HepG2 (cell line): ENCODE measurements at regions not wholly inside any gene's neighbourhood (a gene's known extent, or its start where the extent isn't known, plus 50 kb on each side); places are given as distances from the start of the nearest gene placed in this dataset.

Experiments used
- ATF4 ChIP-seq, 2 experiments: fragments of 450-650 bp in 1 of 2; sonication (generic) in 1 of 2; formaldehyde crosslinking; IDR thresholded peaks; 2 replicates each; pipeline versions ENCODE4 v1.5.0 to v1.8.0; 2020 to 2022; ENCODE audit warnings: mild to moderate bottlenecking in 1 of 2, missing genetic modification reagents in 1 of 2
- CEBPG ChIP-seq: IDR thresholded peaks from 2 replicates; pipeline ENCODE4 v1.6.1; 2016
- CENPBD1 ChIP-seq: sonication (generic); formaldehyde crosslinking; IDR thresholded peaks from 2 replicates; pipeline ENCODE4 v1.8.0; 2022; ENCODE audit warnings: missing genetic modification reagents, low read depth, mild to moderate bottlenecking, borderline replicate concordance
- DRAP1 ChIP-seq: IDR thresholded peaks from 2 replicates; pipeline ENCODE4 v1.6.1; 2016; ENCODE audit warnings: missing genetic modification reagents, missing compliant biosample characterization
- EED ChIP-seq: sonication (generic); formaldehyde crosslinking; IDR thresholded peaks from 2 replicates; pipeline ENCODE4 v1.5.0; 2020; ENCODE audit warnings: mild to moderate bottlenecking, missing genetic modification reagents
- ETV5 ChIP-seq: IDR thresholded peaks from 2 replicates; pipeline ENCODE4 v1.6.1; 2018; ENCODE audit warnings: missing biosample characterization, missing genetic modification reagents, inconsistent platforms, borderline replicate concordance
- GTF2F1 ChIP-seq: fragments of 150-350 bp; IDR thresholded peaks from 2 replicates; pipeline ENCODE4 v1.6.1; 2014; ENCODE audit warnings: low read length
- IKZF5 ChIP-seq: IDR thresholded peaks from 2 replicates; pipeline ENCODE4 v1.6.1; 2018; ENCODE audit warnings: missing genetic modification reagents, mild to moderate bottlenecking, missing compliant biosample characterization
- KLF16 ChIP-seq, 2 experiments: sonication (generic) in 1 of 2; formaldehyde crosslinking in 1 of 2; IDR thresholded peaks; 2 replicates each; pipeline versions ENCODE4 v1.6.1 to v1.8.0; 2016 to 2023; ENCODE audit warnings: missing genetic modification reagents in 2 of 2, missing compliant biosample characterization in 1 of 2
- KMT2A ChIP-seq: sonication (generic); formaldehyde crosslinking; IDR thresholded peaks from 2 replicates; pipeline ENCODE4 v1.4.0; 2020; ENCODE audit warnings: missing genetic modification reagents
- LCORL ChIP-seq, 2 experiments: fragments of 450-650 bp in 1 of 2; sonication (generic) in 1 of 2; formaldehyde crosslinking in 1 of 2; IDR thresholded peaks; 2 replicates each; pipeline versions ENCODE4 v1.5.0 to v1.6.1; 2017 to 2020; ENCODE audit warnings: antibody characterized with exemption in 1 of 2, missing genetic modification reagents in 1 of 2
- MIER2 ChIP-seq: IDR thresholded peaks from 2 replicates; pipeline ENCODE4 v1.6.1; 2016; ENCODE audit warnings: missing biosample characterization, missing genetic modification reagents
- PAX8 ChIP-seq: sonication (generic); formaldehyde crosslinking; IDR thresholded peaks from 2 replicates; pipeline ENCODE4 v1.8.0; 2022; ENCODE audit warnings: mild to moderate bottlenecking, missing genetic modification reagents, borderline replicate concordance
- SSRP1 ChIP-seq: IDR thresholded peaks from 2 replicates; pipeline ENCODE4 v1.6.1; 2016; ENCODE audit warnings: control low read depth
- TP53 ChIP-seq: sonication (generic); formaldehyde crosslinking; conservative IDR thresholded peaks from 2 replicates; pipeline ENCODE4 v1.4.0; 2020; ENCODE audit warnings: missing genetic modification reagents
- XRCC5 ChIP-seq: fragments of 200-400 bp; formaldehyde crosslinking; optimal IDR thresholded peaks from 2 replicates; pipeline ENCODE3; 2017; ENCODE audit warnings: mild to moderate bottlenecking, low read length
- ZMYM3 ChIP-seq: sonication (generic); formaldehyde crosslinking; IDR thresholded peaks from 2 replicates; pipeline ENCODE4 v1.5.1; 2020; ENCODE audit warnings: mild to moderate bottlenecking, missing genetic modification reagents
- ZMYM4 ChIP-seq: sonication (generic); formaldehyde crosslinking; IDR thresholded peaks from 2 replicates; pipeline ENCODE4 v1.8.1; 2023; ENCODE audit warnings: mild to moderate bottlenecking, missing genetic modification reagents
- ZNF230 ChIP-seq: sonication (generic); formaldehyde crosslinking; IDR thresholded peaks from 2 replicates; pipeline ENCODE4 v1.4.0; 2020; ENCODE audit warnings: mild to moderate bottlenecking, missing genetic modification reagents
- ZNF280D ChIP-seq: sonication (generic); formaldehyde crosslinking; IDR thresholded peaks from 2 replicates; pipeline ENCODE4 v1.5.1; 2020; ENCODE audit warnings: mild to moderate bottlenecking, missing genetic modification reagents
- ZNF691 ChIP-seq: sonication (generic); formaldehyde crosslinking; IDR thresholded peaks from 2 replicates; pipeline ENCODE4 v1.4.0; 2020; ENCODE audit warnings: missing genetic modification reagents, low read depth, mild to moderate bottlenecking, borderline replicate concordance
- ZNF746 ChIP-seq: sonication (generic); formaldehyde crosslinking; IDR thresholded peaks from 2 replicates; pipeline ENCODE4 v1.8.0; 2022; ENCODE audit warnings: mild to moderate bottlenecking, missing genetic modification reagents

GRCh38 chr2:84314901-84315330 lies 144.2 kb downstream of the SUCLG1 start (continued):
- TF ChIP-seq ETV5 (CRISPR knock-in tag), result 0 out of 2 replicates have a peak, but pooled peaks have one; percentile 25
- TF ChIP-seq GTF2F1, result no peak
- TF ChIP-seq KLF16 (CRISPR knock-in tag; IDR thresholded peaks at IDR 0.05), result 0 out of 4 replicates have a peak, but pooled peaks of 1 of the 2 experiments have one; percentile 27
- peak; percentile 69; the same call in 1 of the 2 replicates for TF ChIP-seq MIER2 (CRISPR knock-in tag)
- TF ChIP-seq ZMYM3 (CRISPR knock-in tag), result 0 out of 2 replicates have a peak, but pooled peaks have one; percentile 16
- TF ChIP-seq CEBPG (CRISPR knock-in tag), result 0 out of 2 replicates have a peak, but pooled peaks have one; percentile 48
- TF ChIP-seq EED (CRISPR knock-in tag), result 0 out of 2 replicates have a peak, but pooled peaks have one; percentile 61
- TF ChIP-seq XRCC5, result peak; percentile 80
- TF ChIP-seq ZNF691, result no peak; the same call in 1 of the 2 replicates
- TF ChIP-seq ZNF746 (CRISPR knock-in tag), result no peak
- no peak for TF ChIP-seq LCORL (IDR thresholded peaks at IDR 0.05)
- TF ChIP-seq LCORL (CRISPR knock-in tag; IDR thresholded peaks at IDR 0.05), result 0 out of 2 replicates have a peak, but pooled peaks have one; percentile 36
- TF ChIP-seq TP53 (CRISPR knock-in tag), result no peak
- TF ChIP-seq ZMYM4 (CRISPR knock-in tag), result peak; percentile 73
- TF ChIP-seq PAX8 (CRISPR knock-in tag), result 0 out of 2 replicates have a peak, but pooled peaks have one; percentile 38
- 0 out of 2 replicates have a peak, but pooled peaks have one; percentile 56 for TF ChIP-seq ZNF280D (CRISPR knock-in tag)
- peak; percentile 69; the same call in 1 of the 2 replicates for TF ChIP-seq IKZF5
- peak; percentile 70; the same call in 1 of the 2 replicates for TF ChIP-seq ZNF230
- TF ChIP-seq ATF4 (CRISPR knock-in tag; IDR thresholded peaks at IDR 0.05), result no peak
- TF ChIP-seq CENPBD1, result no peak
- 0 out of 2 replicates have a peak, but pooled peaks have one; percentile 71 for TF ChIP-seq SSRP1 (CRISPR knock-in tag)
- TF ChIP-seq DRAP1 (CRISPR knock-in tag), result 0 out of 2 replicates have a peak, but pooled peaks have one; percentile 23
- peak; percentile 39; the same call in 1 of the 2 replicates for TF ChIP-seq KMT2A (CRISPR knock-in tag)
